Kidney (tissue), 13 donors: ENCODE measurements at regions not wholly inside any gene's neighbourhood (a gene's known extent, or its start where the extent isn't known, plus 50 kb on each side); places are given as distances from the start of the nearest gene placed in this dataset.

Source experiments
- DNase-seq, 5 donors: peaks; one replicate each; pipeline ENCODE4 v3.0.0-alpha.2; 2013 to 2020
- FAIRE-seq: peaks from 2 replicates; lab custom pipeline; 2012; peaks lifted over from hg19 to GRCh38; lab: Jason Lieb, UNC
- H3K27ac ChIP-seq, 2 donors: one replicate each; pipeline ENCODE4 v1.7.0; 2013; ENCODE audit warnings: low read depth in 2 of 2, low read length in 2 of 2, inconsistent platforms in 1 of 2
- H3K27me3 ChIP-seq: one replicate; pipeline ENCODE4 v1.7.1; 2013; ENCODE audit warnings: low read length, inconsistent platforms; ENCODE audit not compliant: control insufficient read depth, insufficient read depth
- H3K36me3 ChIP-seq, 3 donors: one replicate each; pipeline versions ENCODE4 v1.7.0 to v1.7.1; 2013; ENCODE audit warnings: low read length in 3 of 3, control low read depth in 1 of 3, inconsistent platforms in 1 of 3; ENCODE audit not compliant: insufficient read depth in 3 of 3, control insufficient read depth in 2 of 3
- H3K4me1 ChIP-seq, 3 donors: one replicate each; pipeline versions ENCODE4 v1.7.0 to v1.7.1; 2013; ENCODE audit warnings: low read length in 3 of 3, inconsistent platforms in 1 of 3, low read depth in 1 of 3; ENCODE audit not compliant: control insufficient read depth in 2 of 3, insufficient read depth in 2 of 3
- H3K4me3 ChIP-seq, 3 donors: one replicate each; pipeline versions ENCODE4 v1.7.0 to v1.8.1; 2013; ENCODE audit warnings: low read length in 3 of 3, control low read depth in 1 of 3, inconsistent platforms in 1 of 3
- H3K9ac ChIP-seq, 3 donors: one replicate each; pipeline versions ENCODE4 v1.7.0 to v1.7.1; 2013; ENCODE audit warnings: low read length in 3 of 3, control low read depth in 1 of 3, inconsistent platforms in 1 of 3
- H3K9me3 ChIP-seq, 3 donors: one replicate each; pipeline versions ENCODE4 v1.7.0 to v1.7.1; 2013; ENCODE audit warnings: low read length in 3 of 3, control low read depth in 1 of 3, inconsistent platforms in 1 of 3; ENCODE audit not compliant: control insufficient read depth in 2 of 3, insufficient read depth in 1 of 3
- intact Hi-C: fragments of 100-400 bp; cut with DNase I; formaldehyde crosslinking; loops from one replicate; pipeline ENCODE4 v1.11.1; 2022
- TF ChIP-seq, protein P1 (sequence below): IDR thresholded peaks from 3 replicates; pipeline ENCODE4 v1.5.1; 2012; ENCODE audit warnings: mild to moderate bottlenecking, moderate library complexity, borderline replicate concordance; ENCODE audit not compliant: insufficient read depth; ENCODE audit errors: extremely low read depth
- donor health status: control.
- donor health status: control.
- donor health status: control.
- donor health status: control.
- donor health status: control.
- donor health status: DM: yes; HTN: yes; CAD: no.
- donor health status: Normal renal cell carcinoma (clear cell type).

DNA sequence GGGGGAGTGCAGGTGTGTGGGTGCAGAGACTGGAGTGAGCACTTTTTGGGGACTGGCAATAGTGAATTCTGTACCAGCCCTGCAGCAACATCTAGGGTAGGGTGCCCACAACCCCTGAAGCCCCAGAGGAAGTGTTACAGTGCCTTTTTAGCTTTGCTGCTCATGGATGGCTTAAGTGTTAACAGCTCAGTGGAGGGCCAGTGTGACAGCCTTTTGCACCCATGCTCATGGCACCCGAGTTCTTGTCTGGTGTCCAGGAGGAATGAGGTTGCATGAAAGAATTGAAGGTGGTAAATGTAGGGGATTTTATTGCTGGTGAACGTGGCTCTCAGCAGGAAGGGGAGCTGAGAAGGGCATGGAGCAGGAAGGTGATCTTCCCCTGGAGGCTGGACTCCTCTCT, 107.3 kb downstream of the MRPL36 start:
- TF ChIP-seq, protein P1, sequence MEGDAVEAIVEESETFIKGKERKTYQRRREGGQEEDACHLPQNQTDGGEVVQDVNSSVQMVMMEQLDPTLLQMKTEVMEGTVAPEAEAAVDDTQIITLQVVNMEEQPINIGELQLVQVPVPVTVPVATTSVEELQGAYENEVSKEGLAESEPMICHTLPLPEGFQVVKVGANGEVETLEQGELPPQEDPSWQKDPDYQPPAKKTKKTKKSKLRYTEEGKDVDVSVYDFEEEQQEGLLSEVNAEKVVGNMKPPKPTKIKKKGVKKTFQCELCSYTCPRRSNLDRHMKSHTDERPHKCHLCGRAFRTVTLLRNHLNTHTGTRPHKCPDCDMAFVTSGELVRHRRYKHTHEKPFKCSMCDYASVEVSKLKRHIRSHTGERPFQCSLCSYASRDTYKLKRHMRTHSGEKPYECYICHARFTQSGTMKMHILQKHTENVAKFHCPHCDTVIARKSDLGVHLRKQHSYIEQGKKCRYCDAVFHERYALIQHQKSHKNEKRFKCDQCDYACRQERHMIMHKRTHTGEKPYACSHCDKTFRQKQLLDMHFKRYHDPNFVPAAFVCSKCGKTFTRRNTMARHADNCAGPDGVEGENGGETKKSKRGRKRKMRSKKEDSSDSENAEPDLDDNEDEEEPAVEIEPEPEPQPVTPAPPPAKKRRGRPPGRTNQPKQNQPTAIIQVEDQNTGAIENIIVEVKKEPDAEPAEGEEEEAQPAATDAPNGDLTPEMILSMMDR: no peak
- Histone ChIP-seq H3K9me3 (peaks cover 0 to 5% (median 0%) of the 10 kb centered on the region in 3 donors), H3K9ac (no peak overlapping the region), H3K4me3 (no peak overlapping the region), H3K36me3 (no peaks in the 10 kb centered on the region), H3K4me1 (no peaks in the 10 kb centered on the region), H3K27ac (no peak overlapping the region), H3K27me3 (no peaks in the 10 kb centered on the region)
- DNase-seq (no peak), FAIRE-seq (no peak)
- intact Hi-C loops: no loop called here

DNA sequence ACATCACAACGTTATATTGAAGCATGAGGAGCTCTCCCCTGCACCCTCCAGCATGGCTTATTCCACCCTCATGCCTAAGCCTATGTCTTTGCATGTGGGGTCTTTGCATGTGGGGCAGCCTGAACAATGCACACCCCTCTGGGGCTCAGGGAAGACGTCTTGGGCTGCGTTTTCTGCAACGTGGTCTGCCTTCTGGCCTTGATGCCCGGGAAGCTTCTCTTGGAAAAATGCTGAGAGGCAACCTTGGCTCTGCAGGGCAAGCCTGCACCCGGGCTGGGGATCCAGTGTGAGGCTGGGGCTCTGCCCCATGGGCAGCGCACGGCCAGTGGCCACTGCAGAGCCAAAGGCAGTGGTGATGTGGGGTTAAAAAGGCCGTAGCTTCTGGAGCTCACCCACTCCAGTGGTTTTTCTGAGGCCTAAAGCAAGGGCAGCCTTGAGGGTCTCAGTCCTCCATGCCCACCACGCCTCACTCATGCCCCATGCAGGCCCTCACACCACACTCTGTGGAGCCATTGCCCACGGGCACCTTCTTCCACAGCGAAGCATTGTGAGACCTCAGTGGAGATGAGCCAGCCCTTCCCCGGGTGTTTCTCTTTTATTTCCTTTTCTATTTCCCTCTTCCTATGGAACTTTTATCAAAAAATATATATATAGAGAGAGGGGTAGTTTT, 112.2 kb downstream of the MRPL36 start:
- TF ChIP-seq, protein P1: no peak
- no peak for DNase-seq
- no peak overlapping the region for H3K27ac ChIP-seq
- no peaks in the 10 kb centered on the region for H3K27me3 ChIP-seq
- no peak for FAIRE-seq
- no peaks in the 10 kb centered on the region for H3K4me1 ChIP-seq
- H3K9ac ChIP-seq: no peak overlapping the region
- H3K36me3 ChIP-seq: no peaks in the 10 kb centered on the region
- peaks cover 0 to 5% (median 0%) of the 10 kb centered on the region in 3 donors for H3K9me3 ChIP-seq
- intact Hi-C loops: no loop called here
- H3K4me3 ChIP-seq: no peak overlapping the region

DNA sequence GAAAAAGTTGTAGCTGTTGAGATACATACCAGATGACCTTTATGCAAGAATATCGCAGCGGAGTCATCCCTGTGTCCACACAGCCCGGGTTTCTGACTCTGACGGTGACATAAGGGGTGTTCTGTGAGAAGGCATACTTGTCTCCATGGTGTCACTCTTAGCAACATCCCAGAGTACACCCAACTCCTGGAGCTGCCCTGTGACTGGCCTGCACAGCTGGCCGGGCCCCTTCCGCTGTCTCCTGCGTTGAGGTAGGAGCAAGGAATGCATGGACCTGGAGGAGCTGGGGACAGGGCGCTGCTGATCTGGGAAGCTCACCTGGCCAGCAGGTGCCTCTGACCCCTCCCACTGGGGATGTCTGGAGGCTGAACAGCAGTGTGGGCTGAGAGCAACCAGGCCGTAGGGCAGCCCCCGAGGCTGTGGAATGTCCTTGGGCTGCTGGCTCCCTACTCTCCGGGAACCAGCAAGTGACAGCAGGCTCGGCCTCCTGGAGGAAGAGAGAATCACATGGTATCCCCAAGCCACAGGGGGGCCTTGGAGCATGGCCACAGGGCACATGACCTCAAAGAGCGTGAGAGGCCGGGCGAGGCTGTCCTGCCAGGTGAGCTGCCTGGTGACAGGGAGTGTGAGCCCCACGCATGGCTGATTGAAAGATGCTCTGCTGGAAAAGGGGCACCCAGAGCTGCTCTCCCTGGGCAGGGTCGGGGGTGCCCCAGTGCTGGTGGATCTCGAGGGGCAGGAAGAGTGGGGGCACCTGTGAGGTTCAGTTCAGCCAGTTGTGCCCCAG, 113.4 kb downstream of the MRPL36 start:
- H3K4me3 ChIP-seq: no peak overlapping the region
- no peaks in the 10 kb centered on the region for H3K36me3 ChIP-seq
- peaks cover 0 to 5% (median 0%) of the 10 kb centered on the region in 3 donors for H3K9me3 ChIP-seq
- no peaks in the 10 kb centered on the region for H3K27me3 ChIP-seq
- FAIRE-seq (no peak), DNase-seq (no peak)
- H3K9ac ChIP-seq: no peak overlapping the region
- TF ChIP-seq, protein P1: no peak
- intact Hi-C loops: no loop called here
- no peaks in the 10 kb centered on the region for H3K4me1 ChIP-seq
- H3K27ac ChIP-seq: no peak overlapping the region
